ENCODE measurements at regions not wholly inside any gene's neighbourhood (a gene's known extent, or its start where the extent isn't known, plus 50 kb on each side); places are given as distances from the start of the nearest gene placed in this dataset.

GRCh38 chr4:12716896-12717295, 767.2 kb downstream of the RAB28 start:
- TF ChIP-seq CTCF (IDR thresholded peaks at IDR 0.05) (no peak), ZFX (IDR thresholded peaks at IDR 0.05; ENCODE audit: borderline replicate concordance) (no peak)
